Adrenal gland (tissue), 9 donors: ENCODE measurements at regions not wholly inside any gene's neighbourhood (a gene's known extent, or its start where the extent isn't known, plus 50 kb on each side); places are given as distances from the start of the nearest gene placed in this dataset.
"Not testable (repeated sequence)": the region's sequence is repeated elsewhere in the genome, so short reads cannot be mapped to it uniquely, and the experiment has no call there.

Experiments
- DNase-seq, 7 donors: peaks; one replicate each; pipeline ENCODE4 v3.0.0-alpha.2; 2019 to 2020
- H3K27ac ChIP-seq, 5 donors: fragments of 200-600 bp; sonication (generic) in 4 of 5; 1 replicate in 3 of 5; 2 replicates in 2 of 5; pipeline versions ENCODE4 v1.5.1 to v1.8.0; 2016 to 2020; ENCODE audit warnings: mild to moderate bottlenecking in 1 of 5
- H3K27me3 ChIP-seq: fragments of 200-600 bp; 2 replicates; pipeline ENCODE4 v1.8.0; 2021
- H3K36me3 ChIP-seq, 2 donors: fragments of 200-600 bp; replicated peaks in 1 of 2; 1 replicate in 1 of 2; 2 replicates in 1 of 2; pipeline versions ENCODE4 v1.5.1 to v1.8.0; 2018 to 2022
- H3K4me1 ChIP-seq, 2 donors: fragments of 200-600 bp; replicated peaks in 1 of 2; 1 replicate in 1 of 2; 2 replicates in 1 of 2; pipeline versions ENCODE4 v1.5.1 to v1.8.0; 2018 to 2021
- H3K4me3 ChIP-seq, 4 donors: fragments of 200-600 bp; sonication (generic) in 3 of 4; one replicate each; pipeline ENCODE4 v1.5.1; 2016 to 2018
- H3K9me3 ChIP-seq, 3 donors: fragments of 200-600 bp; sonication (generic) in 1 of 3; replicated peaks in 1 of 3; 1 replicate in 2 of 3; 2 replicates in 1 of 3; pipeline versions ENCODE4 v1.5.1 to v1.8.0; 2016 to 2021
- CTCF ChIP-seq, 6 experiments: fragments of 450-650 bp in 4 of 6; fragments of 200-600 bp in 2 of 6; sonication (generic) in 1 of 6; IDR thresholded peaks; 1 replicate in 5 of 6; 2 replicates in 1 of 6; pipeline versions ENCODE4 v1.5.1 to v1.8.0; 2016 to 2021; ENCODE audit warnings: antibody characterized with exemption in 6 of 6, mild to moderate bottlenecking in 2 of 6, moderate library complexity in 1 of 6
- POLR2A ChIP-seq, 2 donors: fragments of 450-650 bp; IDR thresholded peaks; one replicate each; pipeline ENCODE4 v1.6.1; 2017; ENCODE audit warnings: antibody characterized with exemption in 2 of 2, mild to moderate bottlenecking in 2 of 2, moderate library complexity in 1 of 2
- WGBS, 4 donors: extraction: QIAGEN DNeasy Blood & Tissue Kit in 2 of 4; methylation state at CpG; one replicate each; pipeline versions ENCODE4 v1.1.5 to v1.1.7; 2013 to 2017; 5-methylcytosine and 5-hydroxymethylcytosine counted together
- intact Hi-C, 2 donors: fragments of 100-400 bp; cut with DNase I; formaldehyde crosslinking; loops; one replicate each; pipeline versions ENCODE4 v1.14.1 to v1.15.0; 2022 to 2023
- donor health status: healthy with polysubstance abuse.
- donor health status: Bipolar disorder and iron deficiency.
- donor health status: DM: yes; HTN: yes; CAD: no.
- donor health status: DM: no; HTN: no; CAD: no.
- donor health status: DM: no; HTN: no; CAD: no.

GRCh38 chr2:194289712-194290346 lies 1367.2 kb upstream of the SLC39A10 start:
- Histone ChIP-seq H3K36me3 (no peaks in the 10 kb centered on the region), H3K9me3 (no peaks in the 10 kb centered on the region), H3K27me3 (no peaks in the 10 kb centered on the region), H3K4me3 (no peak overlapping the region), H3K4me1 (no peaks in the 10 kb centered on the region), H3K27ac (no peak overlapping the region)
- TF ChIP-seq POLR2A (IDR thresholded peaks at IDR 0.05): no peak
- TF ChIP-seq CTCF (IDR thresholded peaks at IDR 0.05): no peak
- intact Hi-C loops: no loop called here
- DNase-seq: no peak
- 75 to 92% (median 86%) methylated on average over 4 of the region's 4 CpGs for WGBS, 4 donors

- H3K36me3 ChIP-seq, intact Hi-C loops, H3K27me3 ChIP-seq, DNase-seq, H3K4me1 ChIP-seq, H3K27ac ChIP-seq, H3K4me3 ChIP-seq, H3K9me3 ChIP-seq: not testable (repeated sequence)
- WGBS, 4 donors: 89 to 96% (median 92%) methylated on average over 9 of the region's 9 CpGs
These were observed 1380.4 kb upstream of the SLC39A10 start for GRCh38 chr2:194276667-194277066.

- no peak for DNase-seq
- TF ChIP-seq POLR2A (IDR thresholded peaks at IDR 0.05) (no peak), CTCF (IDR thresholded peaks at IDR 0.05) (no peak)
- H3K36me3 ChIP-seq: no peaks in the 10 kb centered on the region
- no peaks in the 10 kb centered on the region for H3K4me1 ChIP-seq
- intact Hi-C loops: no loop called here
- H3K4me3 ChIP-seq: no peak overlapping the region
- 38 to 74% (median 63%) methylated on average over 2 of the region's 2 CpGs for WGBS, 4 donors
- no peaks in the 10 kb centered on the region for H3K27me3 ChIP-seq
- H3K9me3 ChIP-seq: no peaks in the 10 kb centered on the region
- no peak overlapping the region for H3K27ac ChIP-seq
These were observed 1385.6 kb upstream of the SLC39A10 start for GRCh38 chr2:194271293-194271961.

GRCh38 chr2:194270648-194271047 lies 1386.4 kb upstream of the SLC39A10 start:
- Histone ChIP-seq H3K9me3 (no peaks in the 10 kb centered on the region), H3K4me3 (no peak overlapping the region), H3K4me1 (no peaks in the 10 kb centered on the region), H3K36me3 (no peaks in the 10 kb centered on the region), H3K27me3 (no peaks in the 10 kb centered on the region), H3K27ac (no peak overlapping the region)
- DNase-seq: no peak
- no peak for TF ChIP-seq POLR2A (IDR thresholded peaks at IDR 0.05)
- TF ChIP-seq CTCF (IDR thresholded peaks at IDR 0.05): no peak
- intact Hi-C loops: no loop called here

- WGBS, 4 donors: 82 to 97% (median 89%) methylated on average over 2 to 7 of the region's 7 CpGs
- no peak overlapping the region for H3K4me3 ChIP-seq
These were observed 1392.4 kb upstream of the SLC39A10 start for GRCh38 chr2:194264586-194264985.

More at GRCh38 chr2:194264586-194264985, 1392.4 kb upstream of the SLC39A10 start:
- no peaks in the 10 kb centered on the region for H3K9me3 ChIP-seq
- no peaks in the 10 kb centered on the region for H3K36me3 ChIP-seq
- intact Hi-C loops: no loop called here
- no peak for TF ChIP-seq POLR2A (IDR thresholded peaks at IDR 0.05)
- no peak for TF ChIP-seq CTCF (IDR thresholded peaks at IDR 0.05)
- H3K4me1 ChIP-seq: no peaks in the 10 kb centered on the region
- no peaks in the 10 kb centered on the region for H3K27me3 ChIP-seq
- DNase-seq: no peak
- H3K27ac ChIP-seq: no peak overlapping the region
